ENCODE measurements at regions not wholly inside any gene's neighbourhood (a gene's known extent, or its start where the extent isn't known, plus 50 kb on each side); places are given as distances from the start of the nearest gene placed in this dataset.

- TF ChIP-seq, protein P1, sequence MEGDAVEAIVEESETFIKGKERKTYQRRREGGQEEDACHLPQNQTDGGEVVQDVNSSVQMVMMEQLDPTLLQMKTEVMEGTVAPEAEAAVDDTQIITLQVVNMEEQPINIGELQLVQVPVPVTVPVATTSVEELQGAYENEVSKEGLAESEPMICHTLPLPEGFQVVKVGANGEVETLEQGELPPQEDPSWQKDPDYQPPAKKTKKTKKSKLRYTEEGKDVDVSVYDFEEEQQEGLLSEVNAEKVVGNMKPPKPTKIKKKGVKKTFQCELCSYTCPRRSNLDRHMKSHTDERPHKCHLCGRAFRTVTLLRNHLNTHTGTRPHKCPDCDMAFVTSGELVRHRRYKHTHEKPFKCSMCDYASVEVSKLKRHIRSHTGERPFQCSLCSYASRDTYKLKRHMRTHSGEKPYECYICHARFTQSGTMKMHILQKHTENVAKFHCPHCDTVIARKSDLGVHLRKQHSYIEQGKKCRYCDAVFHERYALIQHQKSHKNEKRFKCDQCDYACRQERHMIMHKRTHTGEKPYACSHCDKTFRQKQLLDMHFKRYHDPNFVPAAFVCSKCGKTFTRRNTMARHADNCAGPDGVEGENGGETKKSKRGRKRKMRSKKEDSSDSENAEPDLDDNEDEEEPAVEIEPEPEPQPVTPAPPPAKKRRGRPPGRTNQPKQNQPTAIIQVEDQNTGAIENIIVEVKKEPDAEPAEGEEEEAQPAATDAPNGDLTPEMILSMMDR (IDR thresholded peaks at IDR 0.05): no peak
- no peak for TF ChIP-seq POLR2A (IDR thresholded peaks at IDR 0.05)
Observed at GRCh38 chr9:105861972-105862371, 167.6 kb downstream of the TMEM38B start.

Data from lower leg skin (tissue), 3 donors.